ENCODE measurements at regions not wholly inside any gene's neighbourhood (a gene's known extent, or its start where the extent isn't known, plus 50 kb on each side); places are given as distances from the start of the nearest gene placed in this dataset.
"Not testable (repeated sequence)": the region's sequence is repeated elsewhere in the genome, so short reads cannot be mapped to it uniquely, and the experiment has no call there.

GRCh38 chr6:113694278-113695077, 162.7 kb upstream of the MARCKS start:
- DNase-seq (ENCODE audit: extremely low spot score, insufficient read length, low read depth) (no peak), FAIRE-seq (no peak)

GRCh38 chr6:113695516-113695915, 161.6 kb upstream of the MARCKS start:
- FAIRE-seq (no peak), DNase-seq (ENCODE audit: extremely low spot score, insufficient read length, low read depth) (no peak)

GRCh38 chr6:113696960-113697359, 160.2 kb upstream of the MARCKS start:
- DNase-seq (ENCODE audit: extremely low spot score, insufficient read length, low read depth) (no peak), FAIRE-seq (no peak)

- DNase-seq (ENCODE audit: extremely low spot score, insufficient read length, low read depth) (no peak), FAIRE-seq (no peak)
Measured at GRCh38 chr6:113697632-113698410, 159.3 kb upstream of the MARCKS start.

GRCh38 chr6:113699239-113699638, 157.9 kb upstream of the MARCKS start:
- FAIRE-seq (no peak), DNase-seq (ENCODE audit: extremely low spot score, insufficient read length, low read depth) (no peak)

GRCh38 chr6:113701552-113702254, 155.4 kb upstream of the MARCKS start:
- no peak for FAIRE-seq

GRCh38 chr6:113707194-113707593, 150.0 kb upstream of the MARCKS start:
- FAIRE-seq = no peak
- no peak for DNase-seq (ENCODE audit: extremely low spot score, insufficient read length, low read depth)

More at GRCh38 chr6:113701552-113702254, 155.4 kb upstream of the MARCKS start:
- DNase-seq (ENCODE audit: extremely low spot score, insufficient read length, low read depth) = no peak

GRCh38 chr6:113709936-113710509, 147.1 kb upstream of the MARCKS start:
- DNase-seq (ENCODE audit: extremely low spot score, insufficient read length, low read depth) (no peak), FAIRE-seq (no peak)

GRCh38 chr6:113713665-113714064, 143.5 kb upstream of the MARCKS start:
- FAIRE-seq = no peak

GRCh38 chr6:113718588-113718987, 138.6 kb upstream of the MARCKS start:
- DNase-seq (ENCODE audit: extremely low spot score, insufficient read length, low read depth) = no peak
- no peak for FAIRE-seq

More at GRCh38 chr6:113713665-113714064, 143.5 kb upstream of the MARCKS start:
- no peak for DNase-seq (ENCODE audit: extremely low spot score, insufficient read length, low read depth)

GRCh38 chr6:113719064-113719463, 138.1 kb upstream of the MARCKS start:
- no peak for FAIRE-seq
- no peak for DNase-seq (ENCODE audit: extremely low spot score, insufficient read length, low read depth)

GRCh38 chr6:113719545-113719944, 137.6 kb upstream of the MARCKS start:
- FAIRE-seq (no peak), DNase-seq (ENCODE audit: extremely low spot score, insufficient read length, low read depth) (no peak)

GRCh38 chr6:113723182-113723581, 134.0 kb upstream of the MARCKS start:
- DNase-seq (ENCODE audit: extremely low spot score, insufficient read length, low read depth) (no peak), FAIRE-seq (no peak)

GRCh38 chr6:113724927-113725326, 132.2 kb upstream of the MARCKS start:
- not testable (repeated sequence) for DNase-seq (ENCODE audit: extremely low spot score, insufficient read length, low read depth); FAIRE-seq

GRCh38 chr6:113731541-113731940, 125.6 kb upstream of the MARCKS start:
- FAIRE-seq = no peak
- no peak for DNase-seq (ENCODE audit: extremely low spot score, insufficient read length, low read depth)

- no peak for FAIRE-seq
- no peak for DNase-seq (ENCODE audit: extremely low spot score, insufficient read length, low read depth)
Measured at GRCh38 chr6:113732384-113732966, 124.7 kb upstream of the MARCKS start.

- FAIRE-seq (no peak), DNase-seq (ENCODE audit: extremely low spot score, insufficient read length, low read depth) (no peak)
Measured at GRCh38 chr6:113733381-113733780, 123.8 kb upstream of the MARCKS start.

GRCh38 chr6:113734982-113735381, 122.2 kb upstream of the MARCKS start:
- FAIRE-seq (peak; percentile 5), DNase-seq (ENCODE audit: extremely low spot score, insufficient read length, low read depth) (no peak)

GRCh38 chr6:113735491-113735890, 121.7 kb upstream of the MARCKS start:
- DNase-seq (ENCODE audit: extremely low spot score, insufficient read length, low read depth) (no peak), FAIRE-seq (no peak)

GRCh38 chr6:113736978-113737377, 120.2 kb upstream of the MARCKS start:
- no peak for FAIRE-seq
- DNase-seq (ENCODE audit: extremely low spot score, insufficient read length, low read depth) = no peak
